Ovary (tissue), 7 donors: ENCODE measurements at regions not wholly inside any gene's neighbourhood (a gene's known extent, or its start where the extent isn't known, plus 50 kb on each side); places are given as distances from the start of the nearest gene placed in this dataset.

Experiments used
- DNase-seq, 5 donors: peaks; one replicate each; pipeline ENCODE4 v3.0.0-alpha.2; 2019 to 2020
- H3K27ac ChIP-seq, 2 donors: fragments of 200-600 bp; one replicate each; pipeline versions ENCODE4 v1.5.1 to v1.8.0; 2019 to 2022
- H3K27me3 ChIP-seq: fragments of 200-600 bp; one replicate; pipeline ENCODE4 v1.8.0; 2022
- H3K36me3 ChIP-seq: fragments of 200-600 bp; sonication (generic); one replicate; pipeline ENCODE4 v1.5.1; 2019
- H3K4me1 ChIP-seq: one replicate; pipeline ENCODE4 v1.8.1; 2013; ENCODE audit warnings: mild to moderate bottlenecking, moderate library complexity; ENCODE audit not compliant: insufficient read depth
- H3K4me3 ChIP-seq: fragments of 200-600 bp; sonication (generic); one replicate; pipeline ENCODE4 v1.5.1; 2017
- H3K9me3 ChIP-seq, 2 donors: fragments of 200-600 bp in 1 of 2; sonication (generic) in 1 of 2; one replicate each; pipeline versions ENCODE4 v1.5.1 to v1.8.1; 2013 to 2019; ENCODE audit warnings: mild to moderate bottlenecking in 1 of 2, moderate library complexity in 1 of 2
- EP300 ChIP-seq: sonication (generic); formaldehyde crosslinking; IDR thresholded peaks from one replicate; pipeline ENCODE4 v1.6.1; 2017; ENCODE audit warnings: antibody characterized with exemption
- POLR2A ChIP-seq: fragments of 450-650 bp; IDR thresholded peaks from one replicate; pipeline ENCODE4 v1.6.1; 2017; ENCODE audit warnings: antibody characterized with exemption, mild to moderate bottlenecking, moderate library complexity
- WGBS, 3 donors: extraction: QIAGEN DNeasy Blood & Tissue Kit in 1 of 3; methylation state at CpG; one replicate each; pipeline versions ENCODE4 v1.1.5 to v1.1.7; 2013 to 2017; 5-methylcytosine and 5-hydroxymethylcytosine counted together
- intact Hi-C, 4 donors: fragments of 100-400 bp; cut with DNase I; formaldehyde crosslinking; loops; one replicate each; pipeline versions ENCODE4 v1.11.0 to v1.15.1; 2022 to 2023
- TF ChIP-seq, protein P1 (sequence below), 3 donors: fragments of 450-650 bp in 2 of 3; fragments of 200-600 bp in 1 of 3; IDR thresholded peaks; one replicate each; pipeline versions ENCODE4 v1.5.1 to v1.8.0; 2016 to 2022; ENCODE audit warnings: antibody characterized with exemption in 3 of 3, mild to moderate bottlenecking in 1 of 3
- donor health status: DM: no; HTN: no; CAD: no; lungs with moderate emphysema.
- donor health status: DM: no; HTN: no; CAD: no.
- donor health status: Bipolar disorder and iron deficiency.
- donor health status: DM: no; HTN: no; CAD: no.
- donor health status: DM: yes; HTN: yes; CAD: no.

DNA sequence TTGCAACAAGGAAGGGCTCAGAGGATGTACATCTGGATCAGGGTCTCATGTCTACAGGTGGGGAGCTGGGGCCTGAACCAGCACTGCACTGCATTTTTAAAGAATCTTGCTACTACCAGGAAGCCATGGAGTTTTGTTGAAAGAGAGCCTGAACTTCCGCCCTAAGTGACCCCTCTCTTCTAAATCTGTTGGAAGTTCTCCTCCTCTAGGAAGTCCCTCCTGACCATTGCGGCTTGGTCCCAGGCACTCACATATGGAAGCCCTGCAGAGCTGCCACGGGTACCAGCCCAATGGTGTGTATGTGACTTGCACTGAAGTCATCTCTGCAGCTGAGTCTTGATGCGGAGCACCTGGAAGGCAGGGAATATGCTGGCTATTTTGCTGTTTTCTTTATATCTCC is 192.0 kb upstream of the GALNT2 start:
- WGBS, 3 donors, result 85 to 92% (median 91%) methylated on average over 4 of the region's 4 CpGs
- Histone ChIP-seq H3K4me3 (no peak overlapping the region), H3K9me3 (no peaks in the 10 kb centered on the region), H3K27ac (no peak overlapping the region), H3K36me3 (no peaks in the 10 kb centered on the region), H3K4me1 (no peaks in the 10 kb centered on the region), H3K27me3 (no peaks in the 10 kb centered on the region)
- no peak for DNase-seq
- intact Hi-C loops, result no loop called here
- TF ChIP-seq, protein P1, sequence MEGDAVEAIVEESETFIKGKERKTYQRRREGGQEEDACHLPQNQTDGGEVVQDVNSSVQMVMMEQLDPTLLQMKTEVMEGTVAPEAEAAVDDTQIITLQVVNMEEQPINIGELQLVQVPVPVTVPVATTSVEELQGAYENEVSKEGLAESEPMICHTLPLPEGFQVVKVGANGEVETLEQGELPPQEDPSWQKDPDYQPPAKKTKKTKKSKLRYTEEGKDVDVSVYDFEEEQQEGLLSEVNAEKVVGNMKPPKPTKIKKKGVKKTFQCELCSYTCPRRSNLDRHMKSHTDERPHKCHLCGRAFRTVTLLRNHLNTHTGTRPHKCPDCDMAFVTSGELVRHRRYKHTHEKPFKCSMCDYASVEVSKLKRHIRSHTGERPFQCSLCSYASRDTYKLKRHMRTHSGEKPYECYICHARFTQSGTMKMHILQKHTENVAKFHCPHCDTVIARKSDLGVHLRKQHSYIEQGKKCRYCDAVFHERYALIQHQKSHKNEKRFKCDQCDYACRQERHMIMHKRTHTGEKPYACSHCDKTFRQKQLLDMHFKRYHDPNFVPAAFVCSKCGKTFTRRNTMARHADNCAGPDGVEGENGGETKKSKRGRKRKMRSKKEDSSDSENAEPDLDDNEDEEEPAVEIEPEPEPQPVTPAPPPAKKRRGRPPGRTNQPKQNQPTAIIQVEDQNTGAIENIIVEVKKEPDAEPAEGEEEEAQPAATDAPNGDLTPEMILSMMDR (IDR thresholded peaks at IDR 0.05), result no peak
- TF ChIP-seq EP300, result no peak

DNA sequence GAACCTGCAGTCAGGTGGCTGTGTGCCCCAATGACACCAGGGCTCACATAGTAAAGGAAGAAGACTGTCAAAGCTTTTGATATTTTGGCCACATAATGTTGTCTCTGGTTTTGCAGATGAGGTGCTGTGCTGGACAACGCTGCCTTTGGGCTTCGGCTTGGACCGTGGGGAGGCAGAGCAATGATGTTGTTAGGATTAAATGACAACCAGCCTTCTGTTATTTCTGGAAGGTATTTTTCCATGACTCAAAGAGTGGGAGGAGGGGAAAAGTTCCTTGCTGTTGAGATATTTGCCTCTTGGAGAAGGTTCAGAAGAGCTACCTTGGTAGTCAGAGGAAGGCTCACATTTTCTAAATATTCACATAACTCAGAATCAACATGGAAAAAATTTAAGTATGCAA is 187.3 kb upstream of the GALNT2 start:
- WGBS, 3 donors, result 52 to 78% (median 67%) methylated on average over 3 of the region's 3 CpGs
- H3K4me1 ChIP-seq, result no peaks in the 10 kb centered on the region
- H3K27me3 ChIP-seq, result no peaks in the 10 kb centered on the region
- no peaks in the 10 kb centered on the region for H3K9me3 ChIP-seq
- no peak overlapping the region for H3K27ac ChIP-seq
- H3K4me3 ChIP-seq, result no peak overlapping the region
- no peaks in the 10 kb centered on the region for H3K36me3 ChIP-seq
- intact Hi-C loops, result no loop called here
- TF ChIP-seq POLR2A (no peak), EP300 (no peak)
- TF ChIP-seq, protein P1 (IDR thresholded peaks at IDR 0.05), result no peak
- DNase-seq, result no peak

DNA sequence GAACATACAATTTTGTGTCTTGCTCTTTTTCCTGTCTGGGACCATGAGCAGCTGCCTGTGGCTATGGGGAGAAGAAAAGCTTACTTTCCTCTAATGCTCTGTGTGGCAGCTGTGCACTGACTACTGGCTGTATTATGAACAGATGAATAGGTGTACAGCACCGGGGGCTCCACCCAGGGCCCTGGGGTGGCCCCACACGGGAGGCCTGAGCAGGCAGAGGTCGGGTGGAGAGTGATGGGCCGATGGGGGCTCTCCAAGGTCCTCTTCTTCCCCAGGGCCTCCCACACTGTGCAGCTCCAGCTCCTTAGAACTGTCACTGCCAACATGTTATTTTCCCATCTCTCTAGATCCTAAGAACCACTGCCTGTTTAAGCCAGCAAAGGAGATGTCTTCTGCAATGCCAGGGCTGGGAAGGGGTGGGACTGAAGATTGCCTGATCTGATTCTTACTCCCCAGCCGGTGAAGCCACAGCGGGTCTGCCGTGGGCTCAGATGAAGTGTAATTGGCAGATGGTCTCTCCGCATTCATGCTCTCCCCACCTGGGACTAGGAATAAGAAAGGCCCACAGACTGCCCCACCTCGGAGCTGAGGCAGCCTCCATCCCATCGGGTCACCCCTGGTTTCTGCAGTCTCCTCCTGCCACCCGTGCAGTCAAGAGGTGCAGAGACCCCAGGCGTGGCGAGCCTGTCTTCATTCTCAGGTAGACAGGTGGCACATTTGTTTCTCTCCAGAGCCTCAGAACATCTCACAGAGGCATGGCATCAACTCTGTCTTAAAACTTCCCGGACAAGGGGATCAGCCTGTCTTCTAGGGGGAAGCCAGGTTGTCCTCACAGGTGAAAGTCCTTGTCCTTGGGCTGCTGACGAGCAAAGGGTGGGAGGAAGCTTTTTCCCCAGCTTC is 186.5 kb upstream of the GALNT2 start:
- TF ChIP-seq POLR2A (no peak), EP300 (no peak)
- TF ChIP-seq, protein P1 (IDR thresholded peaks at IDR 0.05), result no peak
- intact Hi-C loops, result no loop called here
- no peak overlapping the region for H3K27ac ChIP-seq

DNA sequence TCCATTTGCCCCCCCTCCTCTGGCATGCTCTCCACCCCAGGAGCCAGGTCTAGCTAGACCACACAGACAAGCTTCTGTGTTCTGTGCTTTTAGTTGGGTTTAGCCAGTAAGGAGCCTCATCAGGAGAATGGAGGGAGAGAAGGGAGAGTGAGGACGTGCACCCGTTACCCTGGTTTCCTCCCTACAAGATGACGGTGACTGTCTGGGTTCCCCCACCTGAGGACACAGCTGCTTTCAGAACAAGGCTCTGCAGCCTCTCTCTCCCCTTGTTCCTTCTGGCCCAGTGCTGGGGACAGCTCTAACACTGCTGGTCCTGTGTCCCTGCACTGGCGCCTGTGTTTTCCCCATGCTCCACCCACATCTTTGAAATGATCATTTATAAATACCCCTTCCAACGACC is 184.4 kb upstream of the GALNT2 start:
- TF ChIP-seq POLR2A (no peak), EP300 (no peak)
- TF ChIP-seq, protein P1 (IDR thresholded peaks at IDR 0.05), result no peak
- H3K27ac ChIP-seq, result no peak overlapping the region
- DNase-seq, result no peak
- intact Hi-C loops, result no loop called here
- H3K9me3 ChIP-seq, result no peaks in the 10 kb centered on the region
- H3K27me3 ChIP-seq, result no peaks in the 10 kb centered on the region
- 74 to 81% (median 80%) methylated on average over 5 of the region's 5 CpGs for WGBS, 3 donors
- H3K36me3 ChIP-seq, result no peaks in the 10 kb centered on the region
- no peaks in the 10 kb centered on the region for H3K4me1 ChIP-seq
- H3K4me3 ChIP-seq, result no peak overlapping the region

More for the DNA sequence above, 186.5 kb upstream of the GALNT2 start:
- Histone ChIP-seq H3K4me1 (no peaks in the 10 kb centered on the region), H3K4me3 (no peak overlapping the region), H3K27me3 (no peaks in the 10 kb centered on the region), H3K36me3 (no peaks in the 10 kb centered on the region), H3K9me3 (no peaks in the 10 kb centered on the region)
- WGBS, 3 donors, result 79 to 81% (median 80%) methylated on average over 15 of the region's 15 CpGs
- DNase-seq, result no peak
